K562 (cell line): ENCODE measurements at regions not wholly inside any gene's neighbourhood (a gene's known extent, or its start where the extent isn't known, plus 50 kb on each side); places are given as distances from the start of the nearest gene placed in this dataset.

Experiments used
- ATAC-seq: fragments of 200-7000 bp; cut with Tn5 transposase; 3 replicates; pipeline ENCODE4 v1.9.1; 2020; ENCODE audit warnings: moderate library complexity
- BruUV-seq: library from RNA; stranded (reverse); fragments of 400-500 nt; replicated peaks from 2 replicates; lab custom pipeline; 2021; lab: Mats Ljungman, UMichigan
- CTCF ChIA-PET: fragments of 300-600 bp; formaldehyde crosslinking; extraction: SDS; loops from one replicate; lab custom pipeline; 2021; ENCODE audit warnings: low intra/inter-chr PET ratio; lab: Yijun Ruan, JAX
- POLR2A ChIA-PET: fragments of 300-600, 350-650 bp; sonication (Branson Sonifier 250); formaldehyde crosslinking; extraction: SDS; loops from one replicate; lab custom pipeline; 2021; ENCODE audit warnings: antibody characterized with exemption, inconsistent platforms; lab: Yijun Ruan, JAX
- DNase-seq, 4 experiments: peaks; one replicate each; pipeline versions ENCODE4 v3.0.0 to v3.0.0-alpha.2; 2011 to 2018; ENCODE audit warnings: low spot score in 3 of 4, mixed read lengths in 3 of 4; ENCODE audit errors: extremely low read depth in 1 of 4
- FAIRE-seq: peaks from 2 replicates; lab custom pipeline; 2011; peaks lifted over from hg19 to GRCh38; lab: Jason Lieb, UNC
- H2AFZ ChIP-seq: 2 replicates; pipeline ENCODE4 v1.6.0; 2011; ENCODE audit warnings: low read depth, low read length, control low read depth, inconsistent platforms
- H3K27ac ChIP-seq: fragments of 200-600 bp; 3 replicates; pipeline ENCODE4 v1.8.0; 2011; ENCODE audit warnings: low read depth, mild to moderate bottlenecking, control low read depth, inconsistent platforms, low read length, moderate library complexity, mixed read lengths; ENCODE audit errors: extremely low read depth
- H3K27me3 ChIP-seq, 2 experiments: fragments of 300-600 bp in 1 of 2; 2 replicates in 1 of 2; 3 replicates in 1 of 2; pipeline versions ENCODE4 v1.6.0 to v1.8.0; 2011; ENCODE audit warnings: inconsistent platforms in 2 of 2, low read length in 2 of 2, mild to moderate bottlenecking in 1 of 2, mixed read lengths in 1 of 2, moderate library complexity in 1 of 2; ENCODE audit not compliant: control insufficient read depth in 2 of 2, insufficient read depth in 2 of 2
- H3K36me3 ChIP-seq: fragments of 300-600 bp; 3 replicates; pipeline ENCODE4 v1.8.0; 2011; ENCODE audit warnings: mild to moderate bottlenecking, low read length, inconsistent platforms; ENCODE audit not compliant: control insufficient read depth, insufficient read depth
- H3K4me1 ChIP-seq, 2 experiments: fragments of 200-600 bp in 1 of 2; replicated peaks in 1 of 2; 2 replicates in 1 of 2; 3 replicates in 1 of 2; pipeline versions ENCODE4 v1.5.1 to v1.8.0; 2011; ENCODE audit warnings: inconsistent platforms in 2 of 2, low read length in 2 of 2, mild to moderate bottlenecking in 1 of 2, mixed read lengths in 1 of 2, moderate library complexity in 1 of 2; ENCODE audit not compliant: control insufficient read depth in 2 of 2, insufficient read depth in 2 of 2
- H3K4me2 ChIP-seq: 2 replicates; pipeline ENCODE4 v1.6.1; 2011; ENCODE audit warnings: low read length, control low read depth, inconsistent platforms, mixed read lengths; ENCODE audit not compliant: insufficient read depth
- H3K4me3 ChIP-seq: fragments of 200-600 bp; sonication (generic), shearing (Covaris generic); 2 replicates; pipeline ENCODE4 v1.5.1; 2016; ENCODE audit warnings: control low read depth, inconsistent platforms
- H3K79me2 ChIP-seq: fragments of 200-600 bp; 3 replicates; pipeline ENCODE4 v1.8.0; 2011; ENCODE audit warnings: low read length, inconsistent platforms; ENCODE audit not compliant: control insufficient read depth, insufficient read depth
- H3K9ac ChIP-seq, 2 experiments: 2 replicates each; pipeline versions ENCODE4 v1.6.0 to v1.6.1; 2011; ENCODE audit warnings: low read depth in 2 of 2, low read length in 2 of 2, control low read depth in 1 of 2, inconsistent platforms in 1 of 2, mild to moderate bottlenecking in 1 of 2, mixed read lengths in 1 of 2; ENCODE audit not compliant: insufficient read depth in 1 of 2
- H3K9me1 ChIP-seq: one replicate; pipeline ENCODE4 v1.6.0; 2011; ENCODE audit warnings: inconsistent platforms, mild to moderate bottlenecking, low read length, moderate library complexity; ENCODE audit not compliant: control insufficient read depth, insufficient read depth
- H3K9me3 ChIP-seq: replicated peaks from 2 replicates; pipeline ENCODE4 v1.5.1; 2011; ENCODE audit warnings: low read depth, low read length, inconsistent platforms; ENCODE audit not compliant: control insufficient read depth, insufficient read depth
- H4K20me1 ChIP-seq: replicated peaks from 2 replicates; pipeline ENCODE4 v1.6.1; 2011; ENCODE audit warnings: low read length, inconsistent platforms, mixed read lengths; ENCODE audit not compliant: control insufficient read depth, insufficient read depth
- BDP1 ChIP-seq: IDR thresholded peaks from 3 replicates; pipeline ENCODE4 v1.6.1; 2011; ENCODE audit not compliant: insufficient read length, insufficient read depth
- GTF2E2 ChIP-seq: fragments of 200-800 bp; sonication (Bioruptor generic); IDR thresholded peaks from 2 replicates; pipeline ENCODE4 v1.6.1; 2016; ENCODE audit warnings: missing genetic modification characterization, missing compliant biosample characterization
- PHF8 ChIP-seq: fragments of 200-600 bp; sonication (generic); IDR thresholded peaks from 2 replicates; pipeline ENCODE4 v1.6.1; 2012; ENCODE audit warnings: mixed run types, mild to moderate bottlenecking, inconsistent platforms, low read length, moderate library complexity, borderline replicate concordance
- SRSF3 ChIP-seq: fragments of 200-400 bp; formaldehyde crosslinking; IDR thresholded peaks from 2 replicates; pipeline ENCODE4 v1.6.1; 2016; ENCODE audit warnings: mild to moderate bottlenecking, low read length, moderate library complexity; ENCODE audit not compliant: insufficient read depth
- SRSF9 ChIP-seq: fragments of 200-400 bp; formaldehyde crosslinking; IDR thresholded peaks from 2 replicates; pipeline ENCODE4 v1.6.1; 2017; ENCODE audit warnings: low read depth, low read length, borderline replicate concordance
- ZNF551 ChIP-seq: fragments of 250-450 bp; sonication (Bioruptor Pico); IDR thresholded peaks from 2 replicates; pipeline ENCODE4 v1.5.0; 2021; ENCODE audit warnings: mild to moderate bottlenecking, moderate library complexity
- WGBS: fragments of 100-300 bp; shearing (Covaris generic); methylation state at CpG from one replicate; pipeline ENCODE4 v1.1.6; 2016; ENCODE audit warnings: low coverage, mixed read lengths; ENCODE audit not compliant: insufficient coverage; ENCODE audit errors: missing lambda C conversion rate; 5-methylcytosine and 5-hydroxymethylcytosine counted together
- in situ Hi-C: fragments of 300-500 bp; cut with MboI; formaldehyde crosslinking; loops from 4 replicates; pipeline ENCODE4 v1.15.0; 2018; ENCODE audit warnings: inconsistent platforms, mixed read lengths
- intact Hi-C: fragments of 100-400 bp; cut with micrococcal nuclease; formaldehyde crosslinking; loops from 2 replicates; pipeline ENCODE4 v1.14.2; 2022
- TF ChIP-seq, protein P1 (sequence below), 2 experiments: fragments of 150-350 bp in 1 of 2; IDR thresholded peaks; 2 replicates each; pipeline ENCODE4 v1.6.1; 2012 to 2016; ENCODE audit warnings: low read depth in 2 of 2, low read length in 2 of 2, mild to moderate bottlenecking in 1 of 2, moderate library complexity in 1 of 2

DNA sequence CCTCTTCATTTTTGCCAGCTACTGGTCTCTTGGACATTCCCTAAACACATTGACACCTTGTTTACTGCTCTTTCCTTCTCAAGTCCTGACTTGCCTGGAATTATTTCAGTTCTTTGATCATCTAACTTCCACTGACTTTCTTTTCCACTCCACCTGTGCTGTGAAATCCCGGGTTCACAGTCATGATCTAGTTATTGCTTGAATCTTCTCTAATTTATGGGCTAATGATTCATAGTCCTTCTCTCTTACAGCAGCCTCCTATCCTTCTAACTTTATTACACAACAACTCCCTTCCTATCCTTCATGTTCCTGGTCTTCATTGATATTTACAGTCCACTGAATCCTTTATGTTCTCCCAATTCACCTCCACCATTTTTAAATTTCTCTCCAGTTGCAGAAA is 260.1 kb downstream of the C12orf75 start:
- BruUV-seq: no TSS peak
- intact Hi-C loops (no loop called here), in situ Hi-C loops (no loop called here)
- Histone ChIP-seq H3K79me2 (no peaks in the 10 kb centered on the region), H3K4me2 (no peak overlapping the region), H3K9ac (no peak overlapping the region), H3K9me3 (no peaks in the 10 kb centered on the region), H4K20me1 (no peaks in the 10 kb centered on the region), H3K27me3 (peaks cover 0 to 3% of the 10 kb centered on the region in 2 experiments; a peak in 2 of 5 replicates), H3K4me3 (no peak overlapping the region), H3K4me1 (no peaks in the 10 kb centered on the region), H3K27ac (no peak overlapping the region), H3K9me1 (no peaks in the 10 kb centered on the region), H3K36me3 (no peaks in the 10 kb centered on the region), H2AFZ (no peak overlapping the region)
- DNase-seq: no peak
- no peak for FAIRE-seq
- no peak for ATAC-seq
- TF ChIP-seq BDP1: no peak
- POLR2A ChIA-PET: no interaction called here
- 0% methylated on average over 1 of the region's 1 CpG for WGBS
- CTCF ChIA-PET: no interaction called here

DNA sequence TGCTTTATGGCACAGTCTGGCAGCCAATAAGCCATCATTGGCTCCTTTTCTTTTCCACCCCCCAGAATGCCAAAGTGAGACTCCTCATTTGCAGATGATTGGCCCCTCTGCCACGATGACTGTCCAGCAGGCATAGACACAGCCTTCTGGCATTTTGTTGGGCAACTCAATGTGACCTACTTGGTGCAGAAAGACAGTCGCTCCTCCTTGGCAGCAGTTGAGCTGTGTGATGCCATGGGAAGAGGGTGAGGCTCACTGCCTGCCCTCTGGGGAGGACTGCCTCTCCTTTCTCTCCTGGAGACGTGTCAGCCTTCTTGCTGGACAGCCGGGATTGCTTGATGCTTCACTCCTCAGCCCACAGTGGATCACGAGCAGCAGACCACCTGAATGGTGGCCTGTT is 264.9 kb downstream of the C12orf75 start:
- FAIRE-seq: no peak
- no peak overlapping the region for H3K9ac ChIP-seq
- H3K9me3 ChIP-seq: no peaks in the 10 kb centered on the region
- no peaks in the 10 kb centered on the region for H3K9me1 ChIP-seq
- CTCF ChIA-PET: no interaction called here
- no peaks in the 10 kb centered on the region for H3K4me1 ChIP-seq
- H2AFZ ChIP-seq: no peak overlapping the region
- POLR2A ChIA-PET: interaction anchor here (0.7 kb wide), 1 partner anchor 242 kb away, joined by 3 read pairs; no protein-coding TSS in a partner anchor
- no peak overlapping the region for H3K27ac ChIP-seq
- no peaks in the 10 kb centered on the region for H4K20me1 ChIP-seq
- no peaks in the 10 kb centered on the region for H3K79me2 ChIP-seq
- no peak overlapping the region for H3K4me2 ChIP-seq
- 0% methylated on average over 2 of the region's 5 CpGs for WGBS
- intact Hi-C loops: no loop called here
- no peak for DNase-seq
- no peak overlapping the region for H3K4me3 ChIP-seq
- in situ Hi-C loops: no loop called here
- H3K36me3 ChIP-seq: no peaks in the 10 kb centered on the region
- no peak for ATAC-seq
- no peak for TF ChIP-seq SRSF3
- no peak for TF ChIP-seq SRSF9
- TF ChIP-seq, protein P1, sequence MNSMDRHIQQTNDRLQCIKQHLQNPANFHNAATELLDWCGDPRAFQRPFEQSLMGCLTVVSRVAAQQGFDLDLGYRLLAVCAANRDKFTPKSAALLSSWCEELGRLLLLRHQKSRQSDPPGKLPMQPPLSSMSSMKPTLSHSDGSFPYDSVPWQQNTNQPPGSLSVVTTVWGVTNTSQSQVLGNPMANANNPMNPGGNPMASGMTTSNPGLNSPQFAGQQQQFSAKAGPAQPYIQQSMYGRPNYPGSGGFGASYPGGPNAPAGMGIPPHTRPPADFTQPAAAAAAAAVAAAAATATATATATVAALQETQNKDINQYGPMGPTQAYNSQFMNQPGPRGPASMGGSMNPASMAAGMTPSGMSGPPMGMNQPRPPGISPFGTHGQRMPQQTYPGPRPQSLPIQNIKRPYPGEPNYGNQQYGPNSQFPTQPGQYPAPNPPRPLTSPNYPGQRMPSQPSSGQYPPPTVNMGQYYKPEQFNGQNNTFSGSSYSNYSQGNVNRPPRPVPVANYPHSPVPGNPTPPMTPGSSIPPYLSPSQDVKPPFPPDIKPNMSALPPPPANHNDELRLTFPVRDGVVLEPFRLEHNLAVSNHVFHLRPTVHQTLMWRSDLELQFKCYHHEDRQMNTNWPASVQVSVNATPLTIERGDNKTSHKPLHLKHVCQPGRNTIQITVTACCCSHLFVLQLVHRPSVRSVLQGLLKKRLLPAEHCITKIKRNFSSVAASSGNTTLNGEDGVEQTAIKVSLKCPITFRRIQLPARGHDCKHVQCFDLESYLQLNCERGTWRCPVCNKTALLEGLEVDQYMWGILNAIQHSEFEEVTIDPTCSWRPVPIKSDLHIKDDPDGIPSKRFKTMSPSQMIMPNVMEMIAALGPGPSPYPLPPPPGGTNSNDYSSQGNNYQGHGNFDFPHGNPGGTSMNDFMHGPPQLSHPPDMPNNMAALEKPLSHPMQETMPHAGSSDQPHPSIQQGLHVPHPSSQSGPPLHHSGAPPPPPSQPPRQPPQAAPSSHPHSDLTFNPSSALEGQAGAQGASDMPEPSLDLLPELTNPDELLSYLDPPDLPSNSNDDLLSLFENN (IDR thresholded peaks at IDR 0.05; ENCODE audit: low read depth in 2 of 2, low read length in 2 of 2): no peak
- no peak for TF ChIP-seq PHF8
- TF ChIP-seq ZNF551 (CRISPR knock-in tag): no peak
- TF ChIP-seq GTF2E2 (tag): no peak
- no TSS peak for BruUV-seq
- no peaks in the 10 kb centered on the region; a peak in 1 of 5 replicates for H3K27me3 ChIP-seq
